ENCODE measurements at regions not wholly inside any gene's neighbourhood (a gene's known extent, or its start where the extent isn't known, plus 50 kb on each side); places are given as distances from the start of the nearest gene placed in this dataset.

DNA sequence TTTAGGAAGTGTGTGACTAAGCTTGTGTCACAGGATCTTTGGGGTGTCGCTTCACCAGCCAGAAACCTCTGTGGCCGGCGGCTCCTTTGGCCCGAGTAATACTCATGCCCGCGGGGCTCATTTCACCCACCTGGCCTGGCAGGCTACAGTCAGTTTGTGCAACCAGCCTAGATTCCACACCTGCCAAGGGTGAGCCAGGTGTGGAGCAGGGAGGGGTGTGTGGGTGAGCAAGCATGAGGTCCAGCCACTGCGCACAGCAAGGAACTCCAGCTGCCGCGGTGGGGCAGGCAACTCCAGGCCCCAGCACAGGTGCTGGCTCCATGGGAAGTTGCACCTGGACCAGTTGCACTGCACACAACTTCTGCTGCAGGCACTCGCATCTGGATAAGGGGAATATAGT is 462.3 kb upstream of the LRFN5 start:
- Histone ChIP-seq H3K4me3 (no peak overlapping the region), H3K27ac (no peak overlapping the region), H3K9me3 (replicated peaks) (no peaks in the 10 kb centered on the region), H3K4me1 (no peaks in the 10 kb centered on the region), H3K36me3 (no peaks in the 10 kb centered on the region; the same call in 1 of the 2 replicates), H3K27me3 (0 out of 2 replicates have a peak, but pooled peaks cover 4% of the 10 kb centered on the region)
- no peak for DNase-seq

DNA sequence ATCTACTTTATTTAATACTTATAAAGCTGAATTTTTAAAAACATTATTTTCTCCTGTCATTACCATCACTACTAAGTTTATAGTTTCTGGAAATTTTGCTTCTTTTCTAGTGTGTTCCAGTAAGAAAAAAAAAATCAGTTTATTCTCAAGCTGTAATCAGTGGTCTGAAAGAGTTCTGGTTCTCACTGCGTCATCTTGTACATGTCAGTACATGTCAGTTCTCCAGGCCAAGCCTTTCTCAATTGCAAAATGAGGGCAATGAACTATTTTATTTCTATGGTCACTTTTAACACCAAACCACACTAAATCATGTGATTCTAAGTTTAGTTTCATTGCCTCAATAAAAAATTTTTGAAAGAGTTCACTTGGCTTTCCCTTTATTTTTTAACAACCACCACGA is 468.9 kb upstream of the LRFN5 start:
- Histone ChIP-seq H3K36me3 (no peaks in the 10 kb centered on the region), H3K4me1 (no peaks in the 10 kb centered on the region), H3K9me3 (replicated peaks) (no peaks in the 10 kb centered on the region; the same call in 1 of the 2 replicates), H3K27me3 (no peaks in the 10 kb centered on the region), H3K4me3 (no peak overlapping the region), H3K27ac (no peak overlapping the region)
- no peak for DNase-seq

DNA sequence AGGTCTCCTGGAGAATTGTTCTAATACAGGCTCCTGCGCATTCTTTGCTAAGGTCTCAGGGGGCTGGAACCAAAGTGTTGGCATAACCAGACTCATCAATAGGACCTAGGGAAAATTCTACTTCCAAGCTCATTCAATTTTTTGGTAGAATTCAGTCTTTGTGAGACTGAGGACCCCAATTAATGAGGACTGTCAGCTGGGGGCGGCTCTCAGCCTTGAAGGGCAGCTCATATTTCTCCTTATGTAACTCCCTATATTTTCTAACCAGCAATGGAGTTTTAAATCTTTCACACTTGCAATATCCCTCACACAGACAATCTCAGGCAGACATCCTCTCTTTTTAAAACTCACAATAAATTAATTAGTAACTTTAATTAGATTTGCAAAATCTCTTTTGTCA is 476.4 kb upstream of the LRFN5 start:
- H3K4me1 ChIP-seq, result no peaks in the 10 kb centered on the region
- H3K36me3 ChIP-seq, result no peaks in the 10 kb centered on the region
- no peak overlapping the region for H3K27ac ChIP-seq

DNA sequence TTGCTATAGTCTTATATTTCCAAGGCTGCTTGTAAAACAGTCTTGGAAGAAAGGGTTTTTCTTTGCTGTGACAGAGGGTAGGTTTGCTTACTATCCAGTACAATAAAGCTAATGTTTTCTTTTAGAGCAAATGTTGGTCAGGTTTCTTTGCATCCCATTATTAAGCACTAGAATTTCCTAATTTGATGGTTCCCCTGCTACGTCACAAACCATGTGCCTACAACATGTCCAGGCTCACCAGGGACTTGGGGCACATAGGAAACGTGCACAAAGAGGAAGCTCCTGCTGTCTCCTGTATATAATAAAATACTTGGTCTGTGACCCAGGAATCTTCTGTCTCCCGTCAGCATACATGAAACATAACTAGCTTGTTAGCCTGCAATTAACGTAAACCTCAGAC is 486.3 kb upstream of the LRFN5 start:
- no peak overlapping the region for H3K27ac ChIP-seq

More for the DNA sequence above, 476.4 kb upstream of the LRFN5 start:
- Histone ChIP-seq H3K27me3 (no peaks in the 10 kb centered on the region), H3K4me3 (no peak overlapping the region), H3K9me3 (replicated peaks) (no peaks in the 10 kb centered on the region; the same call in 1 of the 2 replicates)
- peak in 1 of 2 experiments; percentile 25 for DNase-seq

DNA sequence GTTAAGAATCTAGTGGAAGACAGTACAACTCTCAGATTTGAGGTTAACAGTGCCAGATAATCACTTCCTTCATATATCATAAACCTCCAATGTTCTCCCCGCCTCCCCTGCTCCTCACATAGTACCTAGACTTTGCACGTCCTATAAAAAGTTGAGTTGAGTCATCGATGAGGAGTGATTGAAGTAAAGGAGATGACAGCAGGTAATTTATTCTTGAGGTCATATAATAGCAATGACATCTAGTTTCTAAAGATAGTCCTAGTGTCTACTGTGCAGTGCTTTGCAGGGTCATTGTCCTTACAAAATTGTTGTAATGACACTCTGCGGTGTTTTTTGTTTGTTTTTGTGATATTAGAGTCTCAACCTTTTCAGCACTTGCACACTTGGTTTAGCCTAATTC is 510.5 kb upstream of the LRFN5 start:
- H3K27me3 ChIP-seq, result no peaks in the 10 kb centered on the region; the same call in 1 of the 2 replicates
- no peaks in the 10 kb centered on the region for H3K36me3 ChIP-seq
- no peaks in the 10 kb centered on the region for H3K9me3 ChIP-seq (replicated peaks)
- DNase-seq, result no peak
- H3K27ac ChIP-seq, result no peak overlapping the region
- H3K4me1 ChIP-seq, result no peaks in the 10 kb centered on the region
- no peak overlapping the region for H3K4me3 ChIP-seq

More for the DNA sequence above, 486.3 kb upstream of the LRFN5 start:
- no peaks in the 10 kb centered on the region for H3K9me3 ChIP-seq (replicated peaks)
- no peaks in the 10 kb centered on the region for H3K4me1 ChIP-seq
- no peaks in the 10 kb centered on the region for H3K27me3 ChIP-seq
- DNase-seq, result no peak
- no peak overlapping the region for H3K4me3 ChIP-seq
- no peaks in the 10 kb centered on the region for H3K36me3 ChIP-seq

DNA sequence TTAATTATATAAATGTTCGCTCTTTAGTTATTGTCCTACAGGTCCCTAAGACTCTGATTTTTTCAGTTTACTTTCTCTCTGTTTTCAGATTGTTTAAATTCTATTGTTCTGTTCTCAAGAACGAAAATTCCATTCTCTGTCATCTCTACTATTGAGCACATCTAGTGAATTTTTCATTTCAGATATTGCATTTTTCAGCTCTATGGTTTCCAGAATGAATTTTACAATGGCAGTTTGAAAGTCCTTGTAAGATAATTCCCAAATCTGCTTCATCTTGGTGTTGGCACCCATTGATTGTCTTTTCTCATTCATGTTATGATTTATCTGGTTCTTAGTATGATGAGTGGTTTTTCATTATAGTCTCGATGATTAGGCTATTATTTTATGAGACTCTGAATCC is 519.6 kb upstream of the LRFN5 start:
- H3K4me3 ChIP-seq, result no peak overlapping the region
- H3K27ac ChIP-seq, result no peak overlapping the region
- no peaks in the 10 kb centered on the region for H3K27me3 ChIP-seq
- H3K36me3 ChIP-seq, result no peaks in the 10 kb centered on the region
- no peak for DNase-seq
- H3K4me1 ChIP-seq, result no peaks in the 10 kb centered on the region
- no peaks in the 10 kb centered on the region for H3K9me3 ChIP-seq (replicated peaks)

DNA sequence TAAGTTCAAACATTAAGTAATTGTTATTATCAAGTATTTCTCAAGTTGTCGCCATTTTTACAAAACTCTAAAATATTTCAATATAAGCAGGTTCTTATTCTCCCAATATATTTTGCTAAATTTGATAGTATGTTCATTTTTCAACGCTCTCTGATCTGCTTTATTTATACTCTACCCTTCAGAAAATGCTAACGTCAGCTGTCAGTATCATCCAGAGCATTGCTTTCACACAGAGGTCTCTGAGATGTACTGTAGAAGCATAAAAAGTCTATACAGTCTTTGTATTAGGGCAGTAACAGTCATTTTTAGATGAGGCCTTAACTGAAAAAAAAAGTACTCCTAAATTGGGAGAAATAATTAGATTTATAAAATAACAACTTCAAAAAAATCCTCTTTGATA is 533.1 kb upstream of the LRFN5 start:
- H3K9me3 ChIP-seq (replicated peaks), result no peaks in the 10 kb centered on the region

DNA sequence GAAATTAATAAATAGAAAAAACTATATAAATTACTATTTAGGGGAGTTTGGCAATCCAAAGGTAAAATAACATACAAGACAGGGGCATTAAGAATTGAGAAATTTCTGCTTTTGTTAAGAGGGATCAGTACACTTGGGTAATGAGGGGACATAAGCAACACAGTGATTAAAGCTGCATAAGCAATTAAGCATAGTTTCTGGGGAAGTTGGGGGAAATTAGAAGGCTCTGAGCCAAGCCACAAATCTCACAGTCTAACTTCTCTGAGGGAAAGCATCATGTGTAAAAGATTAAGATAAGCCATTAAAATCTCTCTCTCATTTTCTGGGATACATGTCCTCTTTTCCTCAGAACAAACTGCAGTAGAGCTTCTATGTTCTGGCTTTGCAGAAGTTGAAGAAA is 533.9 kb upstream of the LRFN5 start:
- Histone ChIP-seq H3K36me3 (no peaks in the 10 kb centered on the region), H3K27me3 (no peaks in the 10 kb centered on the region), H3K4me3 (no peak overlapping the region), H3K4me1 (no peaks in the 10 kb centered on the region), H3K9me3 (replicated peaks) (no peaks in the 10 kb centered on the region), H3K27ac (no peak overlapping the region)
- no peak for DNase-seq

More for the DNA sequence above, 533.1 kb upstream of the LRFN5 start:
- H3K27me3 ChIP-seq, result no peaks in the 10 kb centered on the region
- H3K36me3 ChIP-seq, result no peaks in the 10 kb centered on the region
- no peak for DNase-seq
- H3K27ac ChIP-seq, result no peak overlapping the region
- H3K4me1 ChIP-seq, result no peaks in the 10 kb centered on the region
- no peak overlapping the region for H3K4me3 ChIP-seq

DNA sequence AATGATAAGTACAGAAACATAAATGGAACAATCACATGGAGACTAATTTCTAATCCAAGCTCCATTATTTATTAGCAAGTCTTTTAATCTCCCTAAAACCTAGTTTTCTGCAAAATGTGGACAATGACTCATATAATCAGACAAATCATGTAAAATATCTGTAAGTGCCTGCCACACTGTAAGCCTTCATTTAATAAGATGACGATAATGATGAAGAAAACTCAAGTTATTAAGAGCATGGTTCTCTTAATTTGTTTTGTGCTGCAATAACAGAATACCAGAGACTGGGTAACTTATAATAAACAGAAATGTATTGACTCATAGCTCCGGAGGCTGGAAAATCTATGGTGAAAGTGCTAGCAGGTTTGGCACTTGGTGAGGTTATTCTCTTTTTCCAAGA is 535.3 kb upstream of the LRFN5 start:
- H3K27ac ChIP-seq, result no peak overlapping the region
- H3K4me3 ChIP-seq, result no peak overlapping the region
- H3K27me3 ChIP-seq, result no peaks in the 10 kb centered on the region
- H3K9me3 ChIP-seq (replicated peaks), result no peaks in the 10 kb centered on the region
- H3K36me3 ChIP-seq, result no peaks in the 10 kb centered on the region
- no peaks in the 10 kb centered on the region for H3K4me1 ChIP-seq
- DNase-seq, result no peak

DNA sequence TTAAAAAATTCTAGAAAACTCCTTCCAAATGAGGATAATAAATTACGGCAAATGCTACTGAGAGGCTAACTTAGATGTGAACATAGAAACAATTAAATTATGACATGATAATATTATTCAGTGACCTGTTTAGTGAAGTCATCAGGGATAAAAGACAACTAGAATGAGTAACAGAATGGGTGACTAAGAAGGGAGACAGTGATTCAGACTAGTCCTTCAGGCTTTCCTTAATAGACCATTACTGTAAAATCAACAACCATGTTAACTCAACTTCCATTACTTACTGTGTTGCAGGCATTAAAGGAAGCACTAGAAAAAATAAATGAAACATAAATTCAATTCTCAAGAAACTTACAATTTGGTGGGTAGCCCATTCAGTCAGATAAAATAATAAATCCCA is 543.9 kb upstream of the LRFN5 start:
- Histone ChIP-seq H3K27ac (no peak overlapping the region), H3K4me1 (no peaks in the 10 kb centered on the region), H3K4me3 (no peak overlapping the region), H3K9me3 (replicated peaks) (no peaks in the 10 kb centered on the region), H3K27me3 (no peaks in the 10 kb centered on the region), H3K36me3 (no peaks in the 10 kb centered on the region)
- DNase-seq, result no peak

DNA sequence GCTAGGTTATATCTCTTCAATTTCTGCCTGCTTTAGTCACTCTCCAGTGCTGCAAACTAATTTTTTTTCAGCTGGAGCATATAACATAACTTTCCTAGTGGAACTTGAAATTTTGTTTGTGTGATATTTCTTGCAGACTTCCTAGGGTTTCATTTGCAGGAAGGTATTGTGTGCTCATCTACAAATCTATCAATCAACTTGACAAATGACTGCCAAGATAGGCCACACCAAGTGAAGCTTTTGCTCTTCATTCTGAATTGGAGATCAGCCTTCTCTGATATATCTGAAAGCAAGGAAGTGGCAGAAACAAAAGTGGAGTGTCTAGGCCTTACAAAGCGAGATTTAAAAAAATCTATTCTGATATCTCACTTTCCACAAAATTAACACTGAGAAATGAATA is 551.1 kb upstream of the LRFN5 start:
- no peak for DNase-seq
- Histone ChIP-seq H3K9me3 (replicated peaks) (no peaks in the 10 kb centered on the region), H3K4me3 (no peak overlapping the region), H3K27ac (no peak overlapping the region), H3K36me3 (no peaks in the 10 kb centered on the region), H3K27me3 (0 out of 2 replicates have a peak, but pooled peaks cover 7% of the 10 kb centered on the region), H3K4me1 (no peaks in the 10 kb centered on the region)

DNA sequence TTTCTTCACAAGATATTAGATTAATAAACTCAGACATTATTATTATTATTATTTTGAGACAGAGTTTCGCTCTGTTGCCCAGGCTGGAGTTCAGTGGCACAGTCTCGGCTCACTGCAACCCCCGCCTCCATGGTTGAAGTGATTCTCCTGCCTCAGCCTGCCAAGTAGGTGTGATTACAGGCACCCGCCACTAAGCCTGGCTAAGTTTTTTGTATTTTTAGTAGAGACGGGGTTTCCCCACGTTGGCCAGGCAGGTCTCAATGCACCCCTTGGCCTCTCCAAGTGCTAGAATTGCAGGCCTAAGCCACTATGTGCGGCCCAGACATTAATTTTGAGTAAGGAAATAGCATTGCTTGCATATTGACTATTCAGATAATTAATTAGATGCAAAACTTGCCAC is 554.9 kb upstream of the LRFN5 start:
- no peaks in the 10 kb centered on the region for H3K4me1 ChIP-seq
- H3K9me3 ChIP-seq (replicated peaks), result no peaks in the 10 kb centered on the region
- 0 out of 2 replicates have a peak, but pooled peaks cover 7% of the 10 kb centered on the region for H3K27me3 ChIP-seq
- DNase-seq, result no peak
- H3K36me3 ChIP-seq, result no peaks in the 10 kb centered on the region
- H3K27ac ChIP-seq, result no peak overlapping the region
- H3K4me3 ChIP-seq, result no peak overlapping the region

DNA sequence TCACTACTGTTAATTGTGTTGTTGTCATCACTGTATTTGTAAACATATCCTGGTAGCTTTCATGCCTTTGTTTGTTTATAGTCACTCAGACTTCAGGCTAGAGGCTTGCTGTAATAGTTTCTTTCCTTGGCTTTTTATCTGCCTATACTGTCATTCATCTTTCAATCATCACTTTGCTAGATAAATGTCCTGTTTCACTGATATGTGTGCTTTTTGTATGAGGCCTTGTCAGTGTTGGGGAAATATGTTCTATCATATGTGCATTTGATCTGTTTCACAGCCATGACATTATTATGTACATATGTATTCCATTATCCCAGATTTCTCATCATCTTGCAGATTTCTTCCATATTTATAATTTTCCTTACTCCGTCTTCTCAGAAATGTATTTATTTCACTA is 558.9 kb upstream of the LRFN5 start:
- H3K27ac ChIP-seq, result no peak overlapping the region
- no peak for DNase-seq
- H3K9me3 ChIP-seq (replicated peaks), result no peaks in the 10 kb centered on the region
- H3K4me1 ChIP-seq, result no peaks in the 10 kb centered on the region
- H3K4me3 ChIP-seq, result no peak overlapping the region
- no peaks in the 10 kb centered on the region for H3K27me3 ChIP-seq
- no peaks in the 10 kb centered on the region for H3K36me3 ChIP-seq

DNA sequence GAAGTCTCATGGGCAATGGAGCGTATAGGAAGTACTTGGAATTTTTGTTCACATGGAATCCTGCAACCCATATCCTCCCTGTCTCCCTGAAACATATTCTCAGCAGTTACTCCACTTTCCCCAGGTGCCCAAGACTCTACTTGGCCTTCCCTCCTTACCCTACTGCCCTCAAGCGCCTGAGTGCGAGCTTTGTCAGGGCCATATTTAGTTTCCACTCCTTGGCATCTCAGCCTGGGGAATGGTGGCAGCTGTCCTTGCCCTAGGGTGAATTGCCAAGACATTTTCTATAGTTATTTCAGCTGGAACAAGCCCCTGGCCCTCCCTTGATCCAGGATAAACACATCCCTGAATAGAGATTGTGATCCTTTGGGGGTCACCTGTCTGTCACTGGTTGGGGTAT is 569.3 kb upstream of the LRFN5 start:
- no peaks in the 10 kb centered on the region for H3K27me3 ChIP-seq
- H3K4me1 ChIP-seq, result no peaks in the 10 kb centered on the region
- no peak overlapping the region for H3K4me3 ChIP-seq
- no peaks in the 10 kb centered on the region for H3K36me3 ChIP-seq
- H3K27ac ChIP-seq, result no peak overlapping the region
- no peak for DNase-seq
- no peaks in the 10 kb centered on the region for H3K9me3 ChIP-seq (replicated peaks)

DNA sequence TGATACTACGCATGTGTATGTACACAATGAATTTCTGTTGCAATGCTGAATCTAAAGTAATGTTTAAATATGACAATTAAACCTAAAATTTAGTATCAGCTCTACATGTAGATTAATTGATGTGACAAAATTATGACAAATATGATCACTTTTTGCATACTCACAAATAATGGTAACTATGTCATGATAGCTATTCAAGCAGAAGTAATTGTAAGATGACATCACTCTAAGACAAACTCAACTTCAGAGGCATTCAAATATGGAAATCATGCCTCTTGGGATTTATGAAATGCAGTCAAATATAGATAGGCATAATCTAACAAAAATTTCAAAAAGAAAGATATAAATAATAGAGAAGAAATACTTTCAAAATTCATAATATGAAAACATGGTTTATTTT is 571.7 kb upstream of the LRFN5 start:
- H3K4me1 ChIP-seq, result no peaks in the 10 kb centered on the region
- no peaks in the 10 kb centered on the region for H3K27me3 ChIP-seq
- H3K9me3 ChIP-seq (replicated peaks), result no peaks in the 10 kb centered on the region
- no peak overlapping the region for H3K27ac ChIP-seq
- H3K4me3 ChIP-seq, result no peak overlapping the region
- H3K36me3 ChIP-seq, result no peaks in the 10 kb centered on the region
- no peak for DNase-seq

DNA sequence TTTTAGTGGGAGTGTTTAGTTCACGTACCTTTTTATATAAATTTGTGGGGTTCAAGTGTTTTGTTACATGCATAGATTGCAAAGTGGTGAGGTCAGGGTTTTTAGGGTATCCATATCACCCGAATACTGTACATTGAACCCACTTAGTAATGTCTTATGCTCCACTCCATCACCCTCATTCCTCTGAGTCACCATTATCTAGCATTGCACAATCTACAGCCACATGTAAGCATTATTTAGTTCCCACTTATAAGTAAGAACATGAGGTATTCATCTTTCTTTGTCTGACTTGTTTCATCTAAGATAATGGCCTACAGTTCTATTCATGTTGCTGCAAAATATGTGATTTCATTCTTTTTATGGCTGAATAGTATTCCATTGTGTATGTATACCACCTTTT is 583.7 kb upstream of the LRFN5 start:
- Histone ChIP-seq H3K27me3 (no peaks in the 10 kb centered on the region), H3K4me3 (no peak overlapping the region), H3K9me3 (replicated peaks) (no peaks in the 10 kb centered on the region), H3K4me1 (no peaks in the 10 kb centered on the region), H3K27ac (no peak overlapping the region), H3K36me3 (no peaks in the 10 kb centered on the region)
- no peak for DNase-seq

DNA sequence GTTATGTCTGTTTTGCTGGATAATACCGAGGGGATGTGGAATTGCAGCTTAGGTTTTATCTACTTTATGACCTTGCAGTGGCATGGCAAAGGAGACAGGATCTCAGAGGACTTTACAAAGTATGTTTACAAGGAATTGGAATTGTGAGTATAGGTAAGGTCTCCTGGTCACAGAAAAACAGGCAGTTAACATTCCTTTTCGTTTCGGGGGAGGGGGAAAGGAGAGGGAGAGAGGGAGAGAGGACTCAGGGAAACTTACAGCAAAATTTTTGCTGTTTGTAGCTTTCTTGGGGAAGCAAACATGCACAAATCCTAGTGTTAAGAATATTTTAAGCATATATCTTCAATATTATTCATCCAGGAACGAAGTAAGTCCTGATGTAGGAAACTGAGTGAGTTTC is 590.5 kb upstream of the LRFN5 start:
- no peaks in the 10 kb centered on the region for H3K4me1 ChIP-seq
- no peaks in the 10 kb centered on the region for H3K9me3 ChIP-seq (replicated peaks)
- H3K36me3 ChIP-seq, result no peaks in the 10 kb centered on the region
- no peak for DNase-seq
- no peak overlapping the region for H3K27ac ChIP-seq
- H3K4me3 ChIP-seq, result no peak overlapping the region
- no peaks in the 10 kb centered on the region for H3K27me3 ChIP-seq

Data from SJCRH30 (cell line).